PC-3 (cell line): ENCODE measurements at regions not wholly inside any gene's neighbourhood (a gene's known extent, or its start where the extent isn't known, plus 50 kb on each side); places are given as distances from the start of the nearest gene placed in this dataset.

ENCODE experiments used
- EZH2 ChIP-seq: fragments of 300-600 bp; sonication (generic); IDR thresholded peaks from one replicate; pipeline ENCODE4 v1.6.1; 2017; ENCODE audit warnings: antibody characterized with exemption, mild to moderate bottlenecking, low read length; ENCODE audit not compliant: unreplicated experiment
- EZH2phosphoT487 ChIP-seq: fragments of 300-600 bp; sonication (generic); IDR thresholded peaks from 2 replicates; pipeline ENCODE4 v1.6.1; 2018; ENCODE audit warnings: mild to moderate bottlenecking, antibody characterized with exemption, low read length, borderline replicate concordance
- TF ChIP-seq, protein P1 (sequence below): fragments of 300-600 bp; sonication (generic); conservative IDR thresholded peaks from 2 replicates; pipeline ENCODE4 v1.5.1; 2017; ENCODE audit warnings: antibody characterized with exemption, low read depth, mild to moderate bottlenecking, low read length

- TF ChIP-seq, protein P1, sequence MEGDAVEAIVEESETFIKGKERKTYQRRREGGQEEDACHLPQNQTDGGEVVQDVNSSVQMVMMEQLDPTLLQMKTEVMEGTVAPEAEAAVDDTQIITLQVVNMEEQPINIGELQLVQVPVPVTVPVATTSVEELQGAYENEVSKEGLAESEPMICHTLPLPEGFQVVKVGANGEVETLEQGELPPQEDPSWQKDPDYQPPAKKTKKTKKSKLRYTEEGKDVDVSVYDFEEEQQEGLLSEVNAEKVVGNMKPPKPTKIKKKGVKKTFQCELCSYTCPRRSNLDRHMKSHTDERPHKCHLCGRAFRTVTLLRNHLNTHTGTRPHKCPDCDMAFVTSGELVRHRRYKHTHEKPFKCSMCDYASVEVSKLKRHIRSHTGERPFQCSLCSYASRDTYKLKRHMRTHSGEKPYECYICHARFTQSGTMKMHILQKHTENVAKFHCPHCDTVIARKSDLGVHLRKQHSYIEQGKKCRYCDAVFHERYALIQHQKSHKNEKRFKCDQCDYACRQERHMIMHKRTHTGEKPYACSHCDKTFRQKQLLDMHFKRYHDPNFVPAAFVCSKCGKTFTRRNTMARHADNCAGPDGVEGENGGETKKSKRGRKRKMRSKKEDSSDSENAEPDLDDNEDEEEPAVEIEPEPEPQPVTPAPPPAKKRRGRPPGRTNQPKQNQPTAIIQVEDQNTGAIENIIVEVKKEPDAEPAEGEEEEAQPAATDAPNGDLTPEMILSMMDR: no peak
- TF ChIP-seq EZH2phosphoT487 (no peak), EZH2 (no peak)
Measured at GRCh38 chr2:40027968-40028367, 248.9 kb upstream of the THUMPD2 start.
